ENCODE measurements at regions not wholly inside any gene's neighbourhood (a gene's known extent, or its start where the extent isn't known, plus 50 kb on each side); places are given as distances from the start of the nearest gene placed in this dataset.

GRCh38 chr2:186959486-186959885 is 110.5 kb upstream of the ZSWIM2 start:
- H3K9me3 ChIP-seq (ENCODE audit: insufficient read depth, low read depth, low read length): no peaks in the 10 kb centered on the region

GRCh38 chr2:186950694-186951093 is 101.7 kb upstream of the ZSWIM2 start:
- no peak overlapping the region for H3K4me2 ChIP-seq (ENCODE audit: low read length)
- H3K4me3 ChIP-seq (ENCODE audit: insufficient read depth, low read depth, low read length): no peak overlapping the region
- Mint-ChIP-seq H3K4me1 (ENCODE audit: low read depth, unreplicated experiment) (no peaks in the 10 kb centered on the region), H3K36me3 (ENCODE audit: low read depth, unreplicated experiment) (no peaks in the 10 kb centered on the region), H3K27ac (ENCODE audit: unreplicated experiment) (no peak overlapping the region), H3K27me3 (ENCODE audit: low read depth, unreplicated experiment) (no peaks in the 10 kb centered on the region), H3K9me3 (ENCODE audit: unreplicated experiment) (no peaks in the 10 kb centered on the region), H3K4me3 (ENCODE audit: unreplicated experiment) (no peak overlapping the region)
- no peaks in the 10 kb centered on the region for H3K27me3 ChIP-seq (ENCODE audit: insufficient read depth, low read length)
- no peaks in the 10 kb centered on the region for H3K79me2 ChIP-seq (ENCODE audit: insufficient read depth, low read length)
- H4K20me1 ChIP-seq (ENCODE audit: insufficient read depth, low read length): no peaks in the 10 kb centered on the region
- no peaks in the 10 kb centered on the region for H3K36me3 ChIP-seq (ENCODE audit: insufficient read depth, low read length)
- TF ChIP-seq CTCF (IDR thresholded peaks at IDR 0.05; ENCODE audit: insufficient read depth, low read depth, low read length) (no peak), EZH2 (IDR thresholded peaks at IDR 0.05; ENCODE audit: insufficient read depth, low read length) (no peak)
- DNase-seq (ENCODE audit: low read depth): peak; percentile 58
- FAIRE-seq: no peak
- no peak overlapping the region for H3K27ac ChIP-seq (ENCODE audit: low read depth, low read length)
- H2AFZ ChIP-seq (ENCODE audit: low read depth, low read length): no peak overlapping the region
- peaks cover 3% of the 10 kb centered on the region for H3K4me1 ChIP-seq (ENCODE audit: insufficient read depth, low read length)
- H3K9ac ChIP-seq (ENCODE audit: low read length): no peak overlapping the region
- no peaks in the 10 kb centered on the region for H3K9me3 ChIP-seq (ENCODE audit: insufficient read depth, low read depth, low read length)

More at GRCh38 chr2:186959486-186959885, 110.5 kb upstream of the ZSWIM2 start:
- Histone ChIP-seq H3K4me3 (ENCODE audit: insufficient read depth, low read depth, low read length) (no peak overlapping the region), H4K20me1 (ENCODE audit: insufficient read depth, low read length) (no peaks in the 10 kb centered on the region), H3K9ac (ENCODE audit: low read length) (no peak overlapping the region), H3K36me3 (ENCODE audit: insufficient read depth, low read length) (no peaks in the 10 kb centered on the region), H3K79me2 (ENCODE audit: insufficient read depth, low read length) (no peaks in the 10 kb centered on the region), H3K27ac (ENCODE audit: low read depth, low read length) (no peak overlapping the region), H3K4me2 (ENCODE audit: low read length) (no peak overlapping the region), H2AFZ (ENCODE audit: low read depth, low read length) (no peak overlapping the region), H3K27me3 (ENCODE audit: insufficient read depth, low read length) (no peaks in the 10 kb centered on the region), H3K4me1 (ENCODE audit: insufficient read depth, low read length) (peaks cover 8% of the 10 kb centered on the region)
- Mint-ChIP-seq H3K36me3 (ENCODE audit: low read depth, unreplicated experiment) (no peaks in the 10 kb centered on the region), H3K9me3 (ENCODE audit: unreplicated experiment) (no peaks in the 10 kb centered on the region), H3K4me3 (ENCODE audit: unreplicated experiment) (no peak overlapping the region), H3K27ac (ENCODE audit: unreplicated experiment) (no peak overlapping the region), H3K27me3 (ENCODE audit: low read depth, unreplicated experiment) (no peaks in the 10 kb centered on the region), H3K4me1 (ENCODE audit: low read depth, unreplicated experiment) (peaks cover 4% of the 10 kb centered on the region)
- TF ChIP-seq EZH2 (IDR thresholded peaks at IDR 0.05; ENCODE audit: insufficient read depth, low read length) (no peak), CTCF (IDR thresholded peaks at IDR 0.05; ENCODE audit: insufficient read depth, low read depth, low read length) (no peak)
- FAIRE-seq (no peak), DNase-seq (ENCODE audit: low read depth) (no peak)

DNA sequence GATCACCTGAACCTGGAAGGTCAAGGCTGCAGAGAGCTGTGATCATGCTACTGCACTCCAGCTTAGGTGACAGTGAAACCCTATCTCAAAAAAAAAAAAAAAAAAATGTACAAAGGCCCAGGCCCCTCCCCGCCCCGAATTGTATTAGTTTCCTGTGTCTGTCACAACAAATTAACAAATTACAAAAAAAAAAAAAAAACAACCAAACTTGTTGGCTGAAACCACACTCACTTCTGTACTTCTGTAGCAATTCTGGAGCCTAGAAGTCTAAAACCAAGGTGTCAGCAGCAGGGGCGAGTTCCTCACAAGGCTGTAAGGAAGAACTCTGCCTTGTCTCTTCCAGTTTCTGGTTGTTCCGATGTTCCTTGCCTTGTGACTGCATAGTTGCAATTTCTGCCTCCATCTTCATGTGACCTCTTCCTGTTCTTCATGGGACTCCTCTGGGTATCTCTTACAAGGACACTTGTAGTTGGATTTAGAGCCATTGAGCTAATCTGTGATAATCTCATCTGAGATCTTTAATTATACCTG is 100.8 kb upstream of the ZSWIM2 start:
- TF ChIP-seq EZH2 (IDR thresholded peaks at IDR 0.05; ENCODE audit: insufficient read depth, low read length) (no peak), CTCF (IDR thresholded peaks at IDR 0.05; ENCODE audit: insufficient read depth, low read depth, low read length) (no peak)
- Histone ChIP-seq H4K20me1 (ENCODE audit: insufficient read depth, low read length) (no peaks in the 10 kb centered on the region), H3K4me3 (ENCODE audit: insufficient read depth, low read depth, low read length) (no peak overlapping the region), H3K79me2 (ENCODE audit: insufficient read depth, low read length) (no peaks in the 10 kb centered on the region), H2AFZ (ENCODE audit: low read depth, low read length) (no peak overlapping the region), H3K9me3 (ENCODE audit: insufficient read depth, low read depth, low read length) (no peaks in the 10 kb centered on the region), H3K4me1 (ENCODE audit: insufficient read depth, low read length) (peaks cover 3% of the 10 kb centered on the region), H3K27me3 (ENCODE audit: insufficient read depth, low read length) (no peaks in the 10 kb centered on the region), H3K4me2 (ENCODE audit: low read length) (no peak overlapping the region), H3K9ac (ENCODE audit: low read length) (no peak overlapping the region), H3K27ac (ENCODE audit: low read depth, low read length) (no peak overlapping the region), H3K36me3 (ENCODE audit: insufficient read depth, low read length) (no peaks in the 10 kb centered on the region)
- FAIRE-seq (no peak), DNase-seq (ENCODE audit: low read depth) (no peak)
- no peaks in the 10 kb centered on the region for H3K36me3 Mint-ChIP-seq (ENCODE audit: low read depth, unreplicated experiment)
- H3K9me3 Mint-ChIP-seq (ENCODE audit: unreplicated experiment): no peaks in the 10 kb centered on the region
- H3K27me3 Mint-ChIP-seq (ENCODE audit: low read depth, unreplicated experiment): no peaks in the 10 kb centered on the region
- H3K27ac Mint-ChIP-seq (ENCODE audit: unreplicated experiment): no peak overlapping the region
- no peak overlapping the region for H3K4me3 Mint-ChIP-seq (ENCODE audit: unreplicated experiment)
- no peaks in the 10 kb centered on the region for H3K4me1 Mint-ChIP-seq (ENCODE audit: low read depth, unreplicated experiment)
